A673 (cell line): ENCODE measurements at regions not wholly inside any gene's neighbourhood (a gene's known extent, or its start where the extent isn't known, plus 50 kb on each side); places are given as distances from the start of the nearest gene placed in this dataset.

Source experiments
- CTCF ChIP-seq: fragments of 300-800, 200-600 bp; sonication (generic); conservative IDR thresholded peaks from 2 replicates; pipeline ENCODE4 v1.5.1; 2017; ENCODE audit warnings: low read depth, mild to moderate bottlenecking, antibody characterized with exemption, low read length, moderate library complexity, mixed read lengths
- EZH2 ChIP-seq: fragments of 200-600 bp; sonication (generic); IDR thresholded peaks from 2 replicates; pipeline ENCODE4 v1.6.1; 2017; ENCODE audit warnings: borderline replicate concordance, low read depth, mild to moderate bottlenecking, mixed read lengths, antibody characterized with exemption, low read length; ENCODE audit not compliant: poor library complexity, severe bottlenecking

GRCh38 chr6:88374553-88374952 is 208.4 kb upstream of the CNR1 start:
- TF ChIP-seq CTCF (no peak), EZH2 (no peak)
